NCI-H2196 treated with DMSO at 0.1 percent for 48 hours (cell line): ENCODE measurements at regions not wholly inside any gene's neighbourhood (a gene's known extent, or its start where the extent isn't known, plus 50 kb on each side); places are given as distances from the start of the nearest gene placed in this dataset.

Source experiments
- DNase-seq: peaks from one replicate; lab custom pipeline; 2025; ENCODE audit not compliant: unreplicated experiment; lab: John Stamatoyannopoulos, UW

GRCh38 chr5:166497496-166498104, 1793.8 kb upstream of the WWC1 start:
- no peak for DNase-seq

- no peak for DNase-seq
Observed at GRCh38 chr5:166499447-166500240, 1791.8 kb upstream of the WWC1 start.

- no peak for DNase-seq
Observed at GRCh38 chr5:166503506-166503905, 1787.9 kb upstream of the WWC1 start.

GRCh38 chr5:166505067-166505466, 1786.4 kb upstream of the WWC1 start:
- no peak for DNase-seq

GRCh38 chr5:166505544-166505943, 1785.9 kb upstream of the WWC1 start:
- no peak for DNase-seq

GRCh38 chr5:166507810-166508425, 1783.5 kb upstream of the WWC1 start:
- no peak for DNase-seq

GRCh38 chr5:166509085-166509484, 1782.4 kb upstream of the WWC1 start:
- DNase-seq: no peak

- DNase-seq: no peak
Observed at GRCh38 chr5:166517976-166518375, 1773.5 kb upstream of the WWC1 start.

- DNase-seq: no peak
Observed at GRCh38 chr5:166523206-166523605, 1768.2 kb upstream of the WWC1 start.

GRCh38 chr5:166529200-166529599, 1762.2 kb upstream of the WWC1 start:
- DNase-seq: no peak

GRCh38 chr5:166532456-166533220, 1758.8 kb upstream of the WWC1 start:
- no peak for DNase-seq

- no peak for DNase-seq
Observed at GRCh38 chr5:166535641-166536040, 1755.8 kb upstream of the WWC1 start.

- DNase-seq: no peak
Observed at GRCh38 chr5:166540156-166540555, 1751.3 kb upstream of the WWC1 start.

- DNase-seq: no peak
Observed at GRCh38 chr5:166551384-166551783, 1740.1 kb upstream of the WWC1 start.

- DNase-seq: no peak
Observed at GRCh38 chr5:166553778-166554177, 1737.7 kb upstream of the WWC1 start.

- no peak for DNase-seq
Observed at GRCh38 chr5:166561759-166562158, 1729.7 kb upstream of the WWC1 start.

- DNase-seq: no peak
Observed at GRCh38 chr5:166562246-166562645, 1729.2 kb upstream of the WWC1 start.

- no peak for DNase-seq
Observed at GRCh38 chr5:166566725-166567124, 1724.7 kb upstream of the WWC1 start.

- DNase-seq: no peak
Observed at GRCh38 chr5:166570865-166571264, 1720.6 kb upstream of the WWC1 start.

GRCh38 chr5:166571668-166572067, 1719.8 kb upstream of the WWC1 start:
- no peak for DNase-seq

- no peak for DNase-seq
Observed at GRCh38 chr5:166576323-166576722, 1715.1 kb upstream of the WWC1 start.

- DNase-seq: no peak
Observed at GRCh38 chr5:166581826-166582225, 1709.6 kb upstream of the WWC1 start.
